OCI-LY1 (cell line): ENCODE measurements at regions not wholly inside any gene's neighbourhood (a gene's known extent, or its start where the extent isn't known, plus 50 kb on each side); places are given as distances from the start of the nearest gene placed in this dataset.

Experiments used
- H2AFZ ChIP-seq: fragments of 200-600 bp; sonication (generic), shearing (Covaris generic); 2 replicates; pipeline ENCODE4 v1.6.0; 2014; ENCODE audit warnings: antibody characterized with exemption, mild to moderate bottlenecking, low read length
- H3F3A ChIP-seq: fragments of 200-600 bp; sonication (generic), shearing (Covaris generic); 2 replicates; pipeline ENCODE4 v1.6.0; 2014; ENCODE audit warnings: mild to moderate bottlenecking, antibody characterized with exemption, low read length, moderate library complexity; ENCODE audit not compliant: insufficient read depth
- H3K27ac ChIP-seq: fragments of 200-600 bp; sonication (generic); 2 replicates; pipeline ENCODE4 v1.5.1; 2014; ENCODE audit warnings: low read length, mixed run types, mild to moderate bottlenecking, low read depth; ENCODE audit not compliant: poor library complexity, severe bottlenecking
- H3K27me3 ChIP-seq: fragments of 200-600 bp; sonication (generic); 2 replicates; pipeline ENCODE4 v1.6.0; 2014; ENCODE audit warnings: antibody characterized with exemption, mild to moderate bottlenecking, low read length, moderate library complexity; ENCODE audit not compliant: insufficient read depth
- H3K36me3 ChIP-seq: fragments of 200-600 bp; sonication (generic); 2 replicates; pipeline ENCODE4 v1.6.1; 2014; ENCODE audit warnings: mild to moderate bottlenecking, antibody characterized with exemption, low read length, moderate library complexity, mixed read lengths; ENCODE audit not compliant: insufficient read depth
- H3K4me1 ChIP-seq: fragments of 200-600 bp; sonication (generic); 2 replicates; pipeline ENCODE4 v1.5.1; 2014; ENCODE audit warnings: mild to moderate bottlenecking, low read length, moderate library complexity; ENCODE audit not compliant: insufficient read depth, severe bottlenecking
- H3K4me2 ChIP-seq: fragments of 200-600 bp; sonication (generic), shearing (Covaris generic); 2 replicates; pipeline ENCODE4 v1.6.1; 2014; ENCODE audit warnings: low read length
- H3K4me3 ChIP-seq: fragments of 200-600 bp; sonication (generic); 2 replicates; pipeline ENCODE4 v1.5.1; 2014; ENCODE audit warnings: low read length, low read depth, mild to moderate bottlenecking, mixed read lengths; ENCODE audit not compliant: poor library complexity, severe bottlenecking
- H3K79me2 ChIP-seq: fragments of 200-600 bp; shearing (Covaris generic); 2 replicates; pipeline ENCODE4 v1.6.1; 2016; ENCODE audit warnings: mixed run types, low read length, mixed read lengths; ENCODE audit not compliant: insufficient read depth
- H3K9ac ChIP-seq: fragments of 200-600 bp; sonication (generic), shearing (Covaris generic); 2 replicates; pipeline ENCODE4 v1.6.1; 2014; ENCODE audit warnings: mild to moderate bottlenecking, low read length, mixed read lengths
- H3K9me2 ChIP-seq: fragments of 200-600 bp; sonication (generic), shearing (Covaris generic); 2 replicates; pipeline ENCODE4 v1.6.1; 2014; ENCODE audit warnings: low read depth, mild to moderate bottlenecking, low read length, mixed read lengths
- H3K9me3 ChIP-seq: fragments of 200-600 bp; shearing (Covaris generic); 2 replicates; pipeline ENCODE4 v1.6.1; 2014; ENCODE audit warnings: low read length, mixed read lengths
- H4K20me1 ChIP-seq: fragments of 200-600 bp; sonication (generic), shearing (Covaris generic); 2 replicates; pipeline ENCODE4 v1.6.0; 2016; ENCODE audit warnings: mild to moderate bottlenecking, low read length; ENCODE audit not compliant: insufficient read depth
- EZH2 ChIP-seq: fragments of 200-600 bp; sonication (generic), shearing (Covaris generic); IDR thresholded peaks from 2 replicates; pipeline ENCODE4 v1.8.0; 2017; ENCODE audit warnings: borderline replicate concordance, mixed run types, mild to moderate bottlenecking, antibody characterized with exemption, low read length, moderate library complexity, mixed read lengths
- TF ChIP-seq, protein P1 (sequence below): fragments of 200-600 bp; sonication (generic), shearing (Covaris generic); IDR thresholded peaks from 2 replicates; pipeline ENCODE4 v1.5.1; 2017; ENCODE audit warnings: mild to moderate bottlenecking, antibody characterized with exemption, low read length, moderate library complexity, mixed read lengths

DNA sequence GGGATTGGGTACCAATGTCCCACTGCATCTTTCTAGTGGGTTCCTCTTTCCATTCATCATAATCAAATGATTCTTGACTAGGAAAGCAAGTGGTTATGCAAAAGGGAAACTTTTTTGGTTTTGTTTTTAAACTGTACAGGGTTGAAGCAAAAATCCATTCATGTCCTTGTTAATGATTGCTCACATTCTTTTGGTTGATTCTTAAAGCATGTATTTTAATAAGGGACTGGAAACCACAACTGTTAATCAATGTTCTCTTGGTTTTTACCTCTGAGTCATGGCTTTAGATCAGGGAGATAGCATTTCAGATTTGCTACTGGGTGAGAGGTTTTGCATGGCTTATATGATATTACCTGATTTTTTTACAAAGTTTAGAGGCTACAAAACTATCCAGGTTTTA lies 371.7 kb upstream of the RGMA start:
- H3K36me3 ChIP-seq = no peaks in the 10 kb centered on the region
- no peaks in the 10 kb centered on the region for H4K20me1 ChIP-seq
- no peaks in the 10 kb centered on the region for H3K9me3 ChIP-seq
- no peaks in the 10 kb centered on the region for H3K27me3 ChIP-seq
- H3K27ac ChIP-seq = no peak overlapping the region
- H3K4me1 ChIP-seq = no peaks in the 10 kb centered on the region
- no peak overlapping the region for H3K4me3 ChIP-seq
- no peak for TF ChIP-seq EZH2
- TF ChIP-seq, protein P1, sequence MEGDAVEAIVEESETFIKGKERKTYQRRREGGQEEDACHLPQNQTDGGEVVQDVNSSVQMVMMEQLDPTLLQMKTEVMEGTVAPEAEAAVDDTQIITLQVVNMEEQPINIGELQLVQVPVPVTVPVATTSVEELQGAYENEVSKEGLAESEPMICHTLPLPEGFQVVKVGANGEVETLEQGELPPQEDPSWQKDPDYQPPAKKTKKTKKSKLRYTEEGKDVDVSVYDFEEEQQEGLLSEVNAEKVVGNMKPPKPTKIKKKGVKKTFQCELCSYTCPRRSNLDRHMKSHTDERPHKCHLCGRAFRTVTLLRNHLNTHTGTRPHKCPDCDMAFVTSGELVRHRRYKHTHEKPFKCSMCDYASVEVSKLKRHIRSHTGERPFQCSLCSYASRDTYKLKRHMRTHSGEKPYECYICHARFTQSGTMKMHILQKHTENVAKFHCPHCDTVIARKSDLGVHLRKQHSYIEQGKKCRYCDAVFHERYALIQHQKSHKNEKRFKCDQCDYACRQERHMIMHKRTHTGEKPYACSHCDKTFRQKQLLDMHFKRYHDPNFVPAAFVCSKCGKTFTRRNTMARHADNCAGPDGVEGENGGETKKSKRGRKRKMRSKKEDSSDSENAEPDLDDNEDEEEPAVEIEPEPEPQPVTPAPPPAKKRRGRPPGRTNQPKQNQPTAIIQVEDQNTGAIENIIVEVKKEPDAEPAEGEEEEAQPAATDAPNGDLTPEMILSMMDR = no peak
- no peaks in the 10 kb centered on the region for H3K79me2 ChIP-seq
- H3F3A ChIP-seq = no peaks in the 10 kb centered on the region
- H3K9me2 ChIP-seq = no peaks in the 10 kb centered on the region
- no peak overlapping the region for H3K4me2 ChIP-seq
- H3K9ac ChIP-seq = no peak overlapping the region
- H2AFZ ChIP-seq = no peak overlapping the region

DNA sequence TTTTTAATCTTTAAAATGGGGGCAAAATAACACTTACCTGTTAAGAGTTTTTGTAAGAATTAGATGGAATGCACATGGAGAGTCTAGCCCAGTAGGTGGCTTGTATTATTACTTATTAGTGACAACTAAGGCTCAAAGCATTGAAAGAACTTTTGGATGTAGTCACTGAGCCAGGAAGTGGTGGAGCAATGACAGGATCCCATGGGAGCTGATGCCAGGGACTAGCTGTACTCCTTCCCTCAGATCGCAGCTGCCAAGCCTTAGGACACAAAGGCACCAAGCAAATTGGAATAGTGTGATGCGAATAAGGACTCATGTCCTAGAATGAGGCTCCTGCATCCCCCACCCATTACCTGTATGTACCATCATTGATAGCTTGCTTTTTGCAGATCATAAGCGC lies 370.4 kb upstream of the RGMA start:
- Histone ChIP-seq H3K9ac (no peak overlapping the region), H2AFZ (no peak overlapping the region), H3K27me3 (no peaks in the 10 kb centered on the region), H3F3A (no peaks in the 10 kb centered on the region), H4K20me1 (no peaks in the 10 kb centered on the region), H3K4me2 (no peak overlapping the region), H3K27ac (no peak overlapping the region), H3K4me3 (no peak overlapping the region), H3K79me2 (no peaks in the 10 kb centered on the region), H3K4me1 (no peaks in the 10 kb centered on the region), H3K36me3 (no peaks in the 10 kb centered on the region), H3K9me3 (no peaks in the 10 kb centered on the region), H3K9me2 (no peaks in the 10 kb centered on the region)
- TF ChIP-seq EZH2 = no peak
- TF ChIP-seq, protein P1 = no peak

DNA sequence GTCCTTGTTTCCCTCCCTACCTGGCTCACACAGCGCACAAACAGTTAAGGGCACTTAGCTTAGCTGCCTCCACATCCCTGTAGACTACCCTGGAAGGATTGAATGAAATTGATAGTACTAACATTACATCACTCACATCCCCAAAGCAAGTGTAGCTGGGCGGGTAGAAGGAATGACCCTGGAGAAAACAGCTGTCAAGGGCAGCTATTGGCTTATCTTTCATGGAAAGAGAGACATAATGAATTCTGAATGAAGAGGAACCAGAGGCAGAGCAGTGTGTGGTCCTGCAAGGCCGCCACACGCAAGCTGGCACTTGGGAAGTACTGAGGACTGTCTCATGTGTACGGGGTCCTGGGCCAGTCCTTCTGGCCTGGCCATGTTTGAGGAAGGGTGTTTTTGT lies 369.6 kb upstream of the RGMA start:
- Histone ChIP-seq H3K9me2 (no peaks in the 10 kb centered on the region), H2AFZ (no peak overlapping the region), H3K4me2 (no peak overlapping the region)

More for the DNA sequence above, 369.6 kb upstream of the RGMA start:
- no peak overlapping the region for H3K9ac ChIP-seq
- no peaks in the 10 kb centered on the region for H3K36me3 ChIP-seq
- H3F3A ChIP-seq = no peaks in the 10 kb centered on the region
- TF ChIP-seq, protein P1 = no peak
- TF ChIP-seq EZH2 = no peak
- no peaks in the 10 kb centered on the region for H3K27me3 ChIP-seq
- H4K20me1 ChIP-seq = no peaks in the 10 kb centered on the region
- no peaks in the 10 kb centered on the region for H3K4me1 ChIP-seq
- H3K27ac ChIP-seq = no peak overlapping the region
- no peaks in the 10 kb centered on the region for H3K79me2 ChIP-seq
- no peaks in the 10 kb centered on the region for H3K9me3 ChIP-seq
- no peak overlapping the region for H3K4me3 ChIP-seq
